ENCODE measurements at regions not wholly inside any gene's neighbourhood (a gene's known extent, or its start where the extent isn't known, plus 50 kb on each side); places are given as distances from the start of the nearest gene placed in this dataset.

GRCh38 chr2:134189009-134189720 lies 64.7 kb upstream of the MGAT5 start:
- Mint-ChIP-seq H3K4me1 (peaks cover 71% of the 10 kb centered on the region), H3K36me3 (ENCODE audit: low read depth) (peaks cover 53% of the 10 kb centered on the region), H3K4me3 (no peak overlapping the region), H3K27ac (no peak overlapping the region), H3K9me3 (no peaks in the 10 kb centered on the region), H3K27me3 (no peaks in the 10 kb centered on the region)
- no peak for TF ChIP-seq CTCF (IDR thresholded peaks at IDR 0.05)
- intact Hi-C loops (cut with micrococcal nuclease) = no loop called here
- ATAC-seq (ENCODE audit: low read depth) (no peak), DNase-seq (no peak)
- ChIA-PET CTCF (interaction anchor here (1.1 kb wide), 1 partner anchor 17 kb away, joined by 3 read pairs; no protein-coding TSS in a partner anchor), POLR2A (interaction anchor here (0.6 kb wide), 4 partner anchors 9 to 301 kb away, joined by 3 to 6 read pairs (median 4); partner anchors contain the start of gene MGAT5)

GRCh38 chr2:134190062-134190806 lies 63.6 kb upstream of the MGAT5 start:
- intact Hi-C loops (cut with micrococcal nuclease) = no loop called here

GRCh38 chr2:134190807-134191203 lies 63.1 kb upstream of the MGAT5 start:
- DNase-seq (no peak), ATAC-seq (ENCODE audit: low read depth) (no peak)
- H3K4me3 Mint-ChIP-seq = no peak overlapping the region
- H3K27me3 Mint-ChIP-seq = no peaks in the 10 kb centered on the region
- peaks cover 70% of the 10 kb centered on the region for H3K4me1 Mint-ChIP-seq
- H3K9me3 Mint-ChIP-seq = no peaks in the 10 kb centered on the region
- H3K27ac Mint-ChIP-seq = no peak overlapping the region
- no peak for TF ChIP-seq CTCF (IDR thresholded peaks at IDR 0.05)
- peaks cover 42% of the 10 kb centered on the region for H3K36me3 Mint-ChIP-seq (ENCODE audit: low read depth)
- POLR2A ChIA-PET = interaction anchor here (1.3 kb wide), 1 partner anchor 9 kb away, joined by 5 read pairs; no protein-coding TSS in a partner anchor
- CTCF ChIA-PET = no interaction called here
- intact Hi-C loops (cut with micrococcal nuclease) = no loop called here

More at GRCh38 chr2:134190062-134190806, 63.6 kb upstream of the MGAT5 start:
- Mint-ChIP-seq H3K9me3 (no peaks in the 10 kb centered on the region), H3K27me3 (no peaks in the 10 kb centered on the region), H3K4me1 (peaks cover 70% of the 10 kb centered on the region), H3K4me3 (no peak overlapping the region), H3K27ac (peak overlapping the region; percentile 10), H3K36me3 (ENCODE audit: low read depth) (peaks cover 44% of the 10 kb centered on the region)
- no peak for DNase-seq
- no peak for TF ChIP-seq CTCF (IDR thresholded peaks at IDR 0.05)
- ChIA-PET POLR2A (interaction anchor here (0.6 to 1.3 kb wide), 4 partner anchors 8 to 303 kb away, joined by 3 to 6 read pairs (median 4); partner anchors contain the start of gene MGAT5), CTCF (interaction anchor here (0.7 kb wide), 1 partner anchor 13 kb away, joined by 3 read pairs; no protein-coding TSS in a partner anchor)
- ATAC-seq (ENCODE audit: low read depth) = no peak

- H3K4me3 Mint-ChIP-seq = no peak overlapping the region
- TF ChIP-seq CTCF (IDR thresholded peaks at IDR 0.05) = no peak
- H3K36me3 Mint-ChIP-seq (ENCODE audit: low read depth) = peaks cover 33% of the 10 kb centered on the region
- intact Hi-C loops (cut with micrococcal nuclease) = no loop called here
- ChIA-PET CTCF (no interaction called here), POLR2A (no interaction called here)
- peaks cover 70% of the 10 kb centered on the region for H3K4me1 Mint-ChIP-seq
- H3K27ac Mint-ChIP-seq = no peak overlapping the region
- no peaks in the 10 kb centered on the region for H3K27me3 Mint-ChIP-seq
- ATAC-seq (ENCODE audit: low read depth) (no peak), DNase-seq (no peak)
- H3K9me3 Mint-ChIP-seq = no peaks in the 10 kb centered on the region
Measured at GRCh38 chr2:134191835-134192234, 62.0 kb upstream of the MGAT5 start.

GRCh38 chr2:134193006-134193405 lies 60.9 kb upstream of the MGAT5 start:
- Mint-ChIP-seq H3K4me3 (no peak overlapping the region), H3K27ac (no peak overlapping the region), H3K4me1 (peaks cover 70% of the 10 kb centered on the region), H3K36me3 (ENCODE audit: low read depth) (peaks cover 23% of the 10 kb centered on the region), H3K27me3 (no peaks in the 10 kb centered on the region), H3K9me3 (no peaks in the 10 kb centered on the region)
- POLR2A ChIA-PET = no interaction called here
- intact Hi-C loops (cut with micrococcal nuclease) = no loop called here
- no peak for TF ChIP-seq CTCF (IDR thresholded peaks at IDR 0.05)
- ATAC-seq (ENCODE audit: low read depth) = no peak
- no peak for DNase-seq
- CTCF ChIA-PET = interaction anchor here (0.8 kb wide), 1 partner anchor 14 kb away, joined by 3 read pairs; no protein-coding TSS in a partner anchor

Data from activated B cell treated with CpG ODN at 0.5 μM for 24 hours (primary cell).